Panc1 (cell line): ENCODE measurements at regions not wholly inside any gene's neighbourhood (a gene's known extent, or its start where the extent isn't known, plus 50 kb on each side); places are given as distances from the start of the nearest gene placed in this dataset.

Source experiments
- ATAC-seq: fragments of 200-7000 bp; cut with Tn5 transposase; 2 replicates; pipeline ENCODE4 v1.9.1; 2020; ENCODE audit warnings: mild to moderate bottlenecking, moderate library complexity
- BruUV-seq: library from RNA; stranded (reverse); fragments of 400-500 nt; replicated peaks from 2 replicates; lab custom pipeline; 2021; lab: Mats Ljungman, UMichigan
- CTCF ChIA-PET: fragments of 300-600 bp; sonication (Branson Sonifier 250); formaldehyde crosslinking; loops from one replicate; lab custom pipeline; 2022; ENCODE audit warnings: antibody characterized with exemption; lab: Charles Lee
- POLR2A ChIA-PET: fragments of 300-600 bp; sonication (Branson Sonifier 250); formaldehyde crosslinking; loops from one replicate; lab custom pipeline; 2022; ENCODE audit warnings: antibody characterized with exemption; lab: Charles Lee
- DNase-seq: peaks from one replicate; pipeline ENCODE4 v3.0.0-alpha.2; 2010; ENCODE audit warnings: low read depth, low spot score
- H3K27ac ChIP-seq: 2 replicates; pipeline ENCODE4 v1.5.1; 2011; ENCODE audit warnings: mild to moderate bottlenecking, low read length, inconsistent platforms
- H3K27me3 ChIP-seq: fragments of 200-500 bp; sonication (Bioruptor generic); 2 replicates; pipeline ENCODE4 v1.6.0; 2014; ENCODE audit warnings: low read length, inconsistent platforms; ENCODE audit not compliant: control insufficient read depth, insufficient read depth
- H3K36me3 ChIP-seq: fragments of 200-500 bp; sonication (Bioruptor generic); 2 replicates; pipeline ENCODE4 v1.5.1; 2014; ENCODE audit warnings: inconsistent platforms, mild to moderate bottlenecking, low read length, moderate library complexity; ENCODE audit not compliant: control insufficient read depth, insufficient read depth
- H3K4me1 ChIP-seq: 2 replicates; pipeline ENCODE4 v1.5.1; 2011; ENCODE audit warnings: inconsistent platforms, mild to moderate bottlenecking, low read length, moderate library complexity; ENCODE audit not compliant: control insufficient read depth, insufficient read depth
- H3K4me3 ChIP-seq, 2 experiments: 2 replicates each; pipeline ENCODE4 v1.5.1; 2011 to 2012; ENCODE audit warnings: low read depth in 2 of 2, low read length in 2 of 2, mild to moderate bottlenecking in 2 of 2, inconsistent platforms in 1 of 2, moderate library complexity in 1 of 2
- H3K9me3 ChIP-seq: fragments of 200-500 bp; sonication (Bioruptor generic); 2 replicates; pipeline ENCODE4 v1.5.1; 2014; ENCODE audit warnings: low read depth, mild to moderate bottlenecking, inconsistent platforms, low read length, moderate library complexity; ENCODE audit not compliant: control insufficient read depth, insufficient read depth
- POLR2AphosphoS5 ChIP-seq: IDR thresholded peaks from 2 replicates; pipeline ENCODE4 v1.6.1; 2012; ENCODE audit warnings: mild to moderate bottlenecking, low read depth, low read length, moderate library complexity
- REST ChIP-seq, 2 experiments: IDR thresholded peaks; 2 replicates each; pipeline ENCODE4 v1.6.1; 2011 to 2012; ENCODE audit warnings: low read depth in 2 of 2, control low read depth in 1 of 2, low read length in 1 of 2, mild to moderate bottlenecking in 1 of 2, moderate library complexity in 1 of 2; ENCODE audit not compliant: insufficient read depth in 1 of 2
- SIN3A ChIP-seq: IDR thresholded peaks from 2 replicates; pipeline ENCODE4 v1.6.1; 2012; ENCODE audit warnings: low read depth, mild to moderate bottlenecking, low read length, moderate library complexity, borderline replicate concordance; ENCODE audit not compliant: insufficient read depth
- TCF7L2 ChIP-seq: IDR thresholded peaks from 2 replicates; pipeline ENCODE4 v1.6.1; 2011; ENCODE audit warnings: mild to moderate bottlenecking, low read depth, low read length, inconsistent platforms
- in situ Hi-C: cut with HindIII; loops from 2 replicates; pipeline ENCODE4 v1.10.0; 2016; ENCODE audit warnings: low sequenced_read_pairs, low pct_unique_long_range_greater_than_20kb
- intact Hi-C: fragments of 100-400 bp; cut with micrococcal nuclease; formaldehyde crosslinking; loops from one replicate; pipeline ENCODE4 v1.10.0; 2022; ENCODE audit not compliant: unreplicated experiment
- TF ChIP-seq, protein P1 (sequence below): fragments of 450-650 bp; IDR thresholded peaks from 2 replicates; pipeline ENCODE4 v1.5.1; 2017; ENCODE audit warnings: mild to moderate bottlenecking

DNA sequence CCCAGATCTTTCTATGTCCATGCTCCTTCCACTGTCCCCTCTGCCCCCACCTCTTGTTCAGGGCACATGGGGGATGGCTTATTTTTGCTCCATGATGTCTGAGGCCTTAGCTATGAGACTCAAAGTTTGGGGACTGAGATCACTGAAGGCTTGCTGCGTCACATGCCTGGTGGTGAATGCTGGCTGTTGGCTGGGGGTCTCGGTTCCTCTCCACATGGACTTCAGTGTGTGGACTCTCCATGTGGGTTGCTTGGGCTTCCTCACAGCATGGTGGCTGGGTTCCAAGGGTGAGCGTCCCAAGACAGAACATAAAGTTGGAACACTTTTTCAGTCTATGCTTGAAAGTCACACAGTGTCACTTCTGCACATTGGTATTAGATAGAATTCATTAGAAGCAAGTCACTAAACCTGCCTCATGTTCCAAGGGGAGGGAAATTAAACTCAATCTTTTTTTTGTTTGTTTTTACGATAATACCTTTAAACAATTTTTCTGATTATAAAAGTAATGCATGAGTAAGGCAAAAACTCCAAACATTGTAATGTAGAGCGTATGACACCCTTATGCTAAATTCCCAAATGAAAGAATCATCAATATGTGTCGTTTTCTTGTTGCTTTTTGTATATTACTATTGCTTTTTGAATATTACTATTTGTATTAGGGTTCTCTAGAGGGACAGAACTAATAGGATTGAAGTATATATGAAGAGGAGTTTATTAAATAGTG is 111.7 kb downstream of the MYCN start:
- ATAC-seq = no peak
- Histone ChIP-seq H3K36me3 (no peaks in the 10 kb centered on the region), H3K27ac (no peak overlapping the region), H3K4me3 (no peak overlapping the region), H3K9me3 (no peaks in the 10 kb centered on the region), H3K27me3 (no peaks in the 10 kb centered on the region), H3K4me1 (no peaks in the 10 kb centered on the region)
- in situ Hi-C loops (no loop called here), intact Hi-C loops (no loop called here)
- BruUV-seq = no TSS peak
- TF ChIP-seq POLR2AphosphoS5 = no peak
- TF ChIP-seq REST (IDR thresholded peaks at IDR 0.05; ENCODE audit: insufficient read depth in 1 of 2, low read depth in 2 of 2, low read length in 1 of 2) = no peak
- TF ChIP-seq SIN3A = no peak
- no peak for TF ChIP-seq TCF7L2
- TF ChIP-seq, protein P1, sequence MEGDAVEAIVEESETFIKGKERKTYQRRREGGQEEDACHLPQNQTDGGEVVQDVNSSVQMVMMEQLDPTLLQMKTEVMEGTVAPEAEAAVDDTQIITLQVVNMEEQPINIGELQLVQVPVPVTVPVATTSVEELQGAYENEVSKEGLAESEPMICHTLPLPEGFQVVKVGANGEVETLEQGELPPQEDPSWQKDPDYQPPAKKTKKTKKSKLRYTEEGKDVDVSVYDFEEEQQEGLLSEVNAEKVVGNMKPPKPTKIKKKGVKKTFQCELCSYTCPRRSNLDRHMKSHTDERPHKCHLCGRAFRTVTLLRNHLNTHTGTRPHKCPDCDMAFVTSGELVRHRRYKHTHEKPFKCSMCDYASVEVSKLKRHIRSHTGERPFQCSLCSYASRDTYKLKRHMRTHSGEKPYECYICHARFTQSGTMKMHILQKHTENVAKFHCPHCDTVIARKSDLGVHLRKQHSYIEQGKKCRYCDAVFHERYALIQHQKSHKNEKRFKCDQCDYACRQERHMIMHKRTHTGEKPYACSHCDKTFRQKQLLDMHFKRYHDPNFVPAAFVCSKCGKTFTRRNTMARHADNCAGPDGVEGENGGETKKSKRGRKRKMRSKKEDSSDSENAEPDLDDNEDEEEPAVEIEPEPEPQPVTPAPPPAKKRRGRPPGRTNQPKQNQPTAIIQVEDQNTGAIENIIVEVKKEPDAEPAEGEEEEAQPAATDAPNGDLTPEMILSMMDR = no peak
- no peak for DNase-seq
- CTCF ChIA-PET = no interaction called here
- POLR2A ChIA-PET = no interaction called here

GRCh38 chr2:16050908-16051489 is 110.6 kb downstream of the MYCN start:
- H3K4me3 ChIP-seq = no peak overlapping the region
- CTCF ChIA-PET = no interaction called here
- ATAC-seq (no peak), DNase-seq (no peak)
- in situ Hi-C loops (no loop called here), intact Hi-C loops (no loop called here)
- no peaks in the 10 kb centered on the region for H3K9me3 ChIP-seq
- POLR2A ChIA-PET = no interaction called here
- TF ChIP-seq SIN3A (no peak), TCF7L2 (no peak)
- TF ChIP-seq, protein P1 = no peak
- no TSS peak for BruUV-seq
- no peaks in the 10 kb centered on the region for H3K27me3 ChIP-seq
- H3K4me1 ChIP-seq = no peaks in the 10 kb centered on the region
- no peaks in the 10 kb centered on the region for H3K36me3 ChIP-seq
- no peak overlapping the region for H3K27ac ChIP-seq
